CD14-positive monocyte (primary cell): ENCODE measurements at regions not wholly inside any gene's neighbourhood (a gene's known extent, or its start where the extent isn't known, plus 50 kb on each side); places are given as distances from the start of the nearest gene placed in this dataset.

Experiments
- DNase-seq, 3 donors: peaks; one replicate each; pipeline ENCODE4 v3.0.0-alpha.2; 2011 to 2022
- H2AFZ ChIP-seq: 2 replicates; pipeline ENCODE4 v1.6.0; 2012; ENCODE audit warnings: mild to moderate bottlenecking, low read depth, low read length, inconsistent platforms; ENCODE audit not compliant: insufficient read depth, poor library complexity, severe bottlenecking
- H3K27ac ChIP-seq, 2 donors: 1 replicate in 1 of 2; 2 replicates in 1 of 2; pipeline ENCODE4 v1.5.1; 2012 to 2013; ENCODE audit warnings: low read length in 2 of 2, control low read depth in 1 of 2, inconsistent platforms in 1 of 2, low read depth in 1 of 2, mild to moderate bottlenecking in 1 of 2
- H3K27me3 ChIP-seq, 2 donors: one replicate each; pipeline versions ENCODE4 v1.6.0 to v1.6.1; 2011 to 2013; ENCODE audit warnings: low read length in 2 of 2; ENCODE audit not compliant: control insufficient read depth in 2 of 2, insufficient read depth in 2 of 2
- H3K36me3 ChIP-seq, 2 donors: replicated peaks in 1 of 2; 1 replicate in 1 of 2; 2 replicates in 1 of 2; pipeline versions ENCODE4 v1.5.1 to v1.6.1; 2012 to 2013; ENCODE audit warnings: low read length in 2 of 2, control low read depth in 1 of 2, inconsistent platforms in 1 of 2, mild to moderate bottlenecking in 1 of 2; ENCODE audit not compliant: insufficient read depth in 2 of 2, control insufficient read depth in 1 of 2
- H3K4me1 ChIP-seq, 2 donors: 1 replicate in 1 of 2; 2 replicates in 1 of 2; pipeline versions ENCODE4 v1.5.1 to v1.6.1; 2012 to 2013; ENCODE audit warnings: low read length in 2 of 2, control low read depth in 1 of 2, inconsistent platforms in 1 of 2, mild to moderate bottlenecking in 1 of 2, moderate library complexity in 1 of 2; ENCODE audit not compliant: insufficient read depth in 2 of 2, control insufficient read depth in 1 of 2
- H3K4me2 ChIP-seq: replicated peaks from 2 replicates; pipeline ENCODE3; 2012; ENCODE audit warnings: low read length, moderate library complexity, mild to moderate bottlenecking; ENCODE audit not compliant: poor library complexity, severe bottlenecking; ENCODE audit errors: extremely low read depth
- H3K4me3 ChIP-seq, 3 experiments: fragments of 200-600 bp in 1 of 3; sonication (generic) in 1 of 3; replicated peaks in 1 of 3; 1 replicate in 2 of 3; 2 replicates in 1 of 3; pipeline ENCODE4 v1.5.1; 2011 to 2013; ENCODE audit warnings: low read length in 3 of 3, mild to moderate bottlenecking in 3 of 3, control low read depth in 2 of 3, low read depth in 2 of 3, inconsistent platforms in 1 of 3, moderate library complexity in 1 of 3
- H3K79me2 ChIP-seq: 2 replicates; pipeline ENCODE4 v1.6.0; 2012; ENCODE audit warnings: mild to moderate bottlenecking, control low read depth, inconsistent platforms, low read length, moderate library complexity; ENCODE audit not compliant: insufficient read depth
- H3K9ac ChIP-seq: 2 replicates; pipeline ENCODE4 v1.6.0; 2017; ENCODE audit warnings: low read length, mild to moderate bottlenecking; ENCODE audit not compliant: insufficient read depth, poor library complexity, severe bottlenecking
- H3K9me3 ChIP-seq, 2 donors: replicated peaks in 1 of 2; 1 replicate in 1 of 2; 2 replicates in 1 of 2; pipeline versions ENCODE4 v1.5.1 to v1.6.1; 2012 to 2013; ENCODE audit warnings: low read length in 2 of 2, control low read depth in 1 of 2; ENCODE audit not compliant: control insufficient read depth in 1 of 2, insufficient read depth in 1 of 2
- H4K20me1 ChIP-seq: 2 replicates; pipeline ENCODE4 v1.6.0; 2012; ENCODE audit warnings: mild to moderate bottlenecking, low read length, control low read depth, moderate library complexity; ENCODE audit not compliant: insufficient read depth
- H3K27ac Mint-ChIP-seq, 7 donors: one replicate each; pipeline ENCODE4 v1.8.0; 2020; ENCODE audit warnings: mild to moderate bottlenecking in 7 of 7, mixed read lengths in 7 of 7, moderate library complexity in 6 of 7, inconsistent platforms in 2 of 7
- H3K27me3 Mint-ChIP-seq, 3 donors: one replicate each; pipeline ENCODE4 v1.8.0; 2021 to 2022; ENCODE audit warnings: low read depth in 3 of 3, mild to moderate bottlenecking in 3 of 3, mixed read lengths in 3 of 3, moderate library complexity in 3 of 3, inconsistent platforms in 1 of 3
- H3K36me3 Mint-ChIP-seq, 2 donors: one replicate each; pipeline ENCODE4 v1.8.0; 2020; ENCODE audit warnings: mixed read lengths in 2 of 2, inconsistent platforms in 1 of 2, mild to moderate bottlenecking in 1 of 2
- H3K4me1 Mint-ChIP-seq: one replicate; pipeline ENCODE4 v1.8.0; 2020; ENCODE audit warnings: mild to moderate bottlenecking, mixed read lengths
- H3K4me3 Mint-ChIP-seq, 2 donors: one replicate each; pipeline ENCODE4 v1.8.0; 2020; ENCODE audit warnings: mild to moderate bottlenecking in 2 of 2, mixed read lengths in 2 of 2, moderate library complexity in 1 of 2
- H3K9me3 Mint-ChIP-seq, 7 donors: one replicate each; pipeline ENCODE4 v1.8.0; 2020 to 2022; ENCODE audit warnings: mixed read lengths in 7 of 7, mild to moderate bottlenecking in 6 of 7, moderate library complexity in 6 of 7, inconsistent platforms in 2 of 7
- CTCF ChIP-seq: fragments of 200-600 bp; IDR thresholded peaks from one replicate; pipeline ENCODE4 v1.8.0; 2022; ENCODE audit warnings: antibody characterized with exemption, mild to moderate bottlenecking
- WGBS: methylation state at CpG from one replicate; pipeline ENCODE4 v1.1.5; 2013; ENCODE audit warnings: missing lambda C conversion rate; ENCODE audit not compliant: insufficient coverage; 5-methylcytosine and 5-hydroxymethylcytosine counted together
- intact Hi-C, 2 donors: fragments of 100-400 bp; cut with micrococcal nuclease; formaldehyde crosslinking; loops; one replicate each; pipeline versions ENCODE4 v1.15.0 to v1.15.1; 2023

GRCh38 chr5:109953761-109954160 lies 264.0 kb downstream of the MAN2A1 start:
- no peaks in the 10 kb centered on the region for H3K79me2 ChIP-seq
- no peak overlapping the region for H3K4me3 ChIP-seq
- no peak overlapping the region for H3K27ac Mint-ChIP-seq
- peaks cover 0 to 2% (median 0%) of the 10 kb centered on the region in 3 donors for H3K27me3 Mint-ChIP-seq
- no peaks in the 10 kb centered on the region for H4K20me1 ChIP-seq
- no peaks in the 10 kb centered on the region for H3K36me3 Mint-ChIP-seq
- H3K9me3 Mint-ChIP-seq = peaks cover 0 to 2% (median 0%) of the 10 kb centered on the region in 7 donors
- H3K4me1 Mint-ChIP-seq = no peaks in the 10 kb centered on the region
- WGBS = 83% methylated on average over 1 of the region's 1 CpG
- H3K36me3 ChIP-seq = no peaks in the 10 kb centered on the region
- no peaks in the 10 kb centered on the region for H3K4me1 ChIP-seq
- intact Hi-C loops = no loop called here
- no peak overlapping the region for H3K4me3 Mint-ChIP-seq
- H3K27ac ChIP-seq = no peak overlapping the region
- no peak overlapping the region for H3K4me2 ChIP-seq
- no peak for DNase-seq
- no peak overlapping the region for H2AFZ ChIP-seq
- no peak for TF ChIP-seq CTCF
- no peaks in the 10 kb centered on the region for H3K27me3 ChIP-seq
- no peaks in the 10 kb centered on the region for H3K9me3 ChIP-seq
- no peak overlapping the region for H3K9ac ChIP-seq

- no peak overlapping the region for H3K4me2 ChIP-seq
- intact Hi-C loops = no loop called here
- H3K9me3 ChIP-seq = no peaks in the 10 kb centered on the region
- Mint-ChIP-seq H3K9me3 (peaks cover 0 to 5% (median 2%) of the 10 kb centered on the region in 7 donors), H3K27ac (no peak overlapping the region), H3K4me3 (no peak overlapping the region), H3K4me1 (peaks cover 13% of the 10 kb centered on the region), H3K36me3 (peaks cover 0 to 4% of the 10 kb centered on the region in 2 donors), H3K27me3 (peaks cover 0 to 4% (median 0%) of the 10 kb centered on the region in 3 donors)
- WGBS = no CpG with 5 or more reads among the region's 3 CpGs
- no peak for DNase-seq
- peaks cover 7 to 16% of the 10 kb centered on the region in 2 donors for H3K4me1 ChIP-seq
- no peak overlapping the region for H3K27ac ChIP-seq
- no peaks in the 10 kb centered on the region for H3K36me3 ChIP-seq
- no peak for TF ChIP-seq CTCF
- H3K4me3 ChIP-seq = no peak overlapping the region
- no peaks in the 10 kb centered on the region for H3K27me3 ChIP-seq
- H3K79me2 ChIP-seq = no peaks in the 10 kb centered on the region
- no peak overlapping the region for H2AFZ ChIP-seq
- no peak overlapping the region for H3K9ac ChIP-seq
- no peaks in the 10 kb centered on the region for H4K20me1 ChIP-seq
Measured at GRCh38 chr5:109956884-109957283, 267.2 kb downstream of the MAN2A1 start.
